Gastrocnemius medialis (tissue), 4 donors: ENCODE measurements at regions not wholly inside any gene's neighbourhood (a gene's known extent, or its start where the extent isn't known, plus 50 kb on each side); places are given as distances from the start of the nearest gene placed in this dataset.

ENCODE experiments used
- POLR2A ChIP-seq, 2 donors: fragments of 450-650 bp; IDR thresholded peaks; one replicate each; pipeline ENCODE4 v1.6.1; 2017; ENCODE audit warnings: antibody characterized with exemption in 2 of 2, mild to moderate bottlenecking in 2 of 2, moderate library complexity in 2 of 2
- TF ChIP-seq, protein P1 (sequence below), 5 experiments: fragments of 450-650 bp in 3 of 5; fragments of 200-600 bp in 2 of 5; sonication (generic) in 2 of 5; IDR thresholded peaks in 4 of 5; conservative IDR thresholded peaks in 1 of 5; 1 replicate in 4 of 5; 2 replicates in 1 of 5; pipeline ENCODE4 v1.5.1; 2016 to 2019; ENCODE audit warnings: antibody characterized with exemption in 5 of 5, mild to moderate bottlenecking in 3 of 5, moderate library complexity in 3 of 5

DNA sequence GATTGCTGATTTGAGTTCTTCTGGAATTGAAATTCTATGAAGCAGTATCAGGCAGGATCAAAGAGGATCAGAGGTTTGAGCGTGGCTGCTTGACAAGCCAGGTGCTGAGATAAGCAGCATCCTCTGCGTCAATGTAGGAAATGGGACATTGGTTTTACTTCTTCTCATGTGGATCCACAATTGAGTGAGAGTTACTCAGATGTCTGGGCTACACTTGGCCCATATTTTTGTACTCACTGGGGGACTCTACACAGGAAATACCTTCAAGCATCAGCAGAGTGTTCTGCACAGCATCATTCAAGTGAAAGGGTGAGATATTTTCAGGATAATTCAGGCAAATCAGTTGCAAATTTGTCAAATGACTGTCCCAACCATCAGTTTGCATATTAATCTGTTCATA lies 613.9 kb upstream of the ARID1B start:
- TF ChIP-seq POLR2A (IDR thresholded peaks at IDR 0.05) = no peak
- TF ChIP-seq, protein P1, sequence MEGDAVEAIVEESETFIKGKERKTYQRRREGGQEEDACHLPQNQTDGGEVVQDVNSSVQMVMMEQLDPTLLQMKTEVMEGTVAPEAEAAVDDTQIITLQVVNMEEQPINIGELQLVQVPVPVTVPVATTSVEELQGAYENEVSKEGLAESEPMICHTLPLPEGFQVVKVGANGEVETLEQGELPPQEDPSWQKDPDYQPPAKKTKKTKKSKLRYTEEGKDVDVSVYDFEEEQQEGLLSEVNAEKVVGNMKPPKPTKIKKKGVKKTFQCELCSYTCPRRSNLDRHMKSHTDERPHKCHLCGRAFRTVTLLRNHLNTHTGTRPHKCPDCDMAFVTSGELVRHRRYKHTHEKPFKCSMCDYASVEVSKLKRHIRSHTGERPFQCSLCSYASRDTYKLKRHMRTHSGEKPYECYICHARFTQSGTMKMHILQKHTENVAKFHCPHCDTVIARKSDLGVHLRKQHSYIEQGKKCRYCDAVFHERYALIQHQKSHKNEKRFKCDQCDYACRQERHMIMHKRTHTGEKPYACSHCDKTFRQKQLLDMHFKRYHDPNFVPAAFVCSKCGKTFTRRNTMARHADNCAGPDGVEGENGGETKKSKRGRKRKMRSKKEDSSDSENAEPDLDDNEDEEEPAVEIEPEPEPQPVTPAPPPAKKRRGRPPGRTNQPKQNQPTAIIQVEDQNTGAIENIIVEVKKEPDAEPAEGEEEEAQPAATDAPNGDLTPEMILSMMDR (IDR thresholded peaks at IDR 0.05 in 4 of 5, conservative IDR thresholded peaks at IDR 0.05 in 1 of 5) = no peak
